CD4-positive, alpha-beta T cell (primary cell): ENCODE measurements at regions not wholly inside any gene's neighbourhood (a gene's known extent, or its start where the extent isn't known, plus 50 kb on each side); places are given as distances from the start of the nearest gene placed in this dataset.

Experiments used
- ATAC-seq: fragments of 200-7000 bp; cut with Tn5 transposase; one replicate; pipeline ENCODE4 v1.10.0; 2022; ENCODE audit warnings: mild to moderate bottlenecking; ENCODE audit not compliant: poor library complexity
- CTCF ChIA-PET: fragments of 350-600 bp; sonication (Branson Sonifier 250); formaldehyde crosslinking; loops from one replicate; lab custom pipeline; 2021; ENCODE audit warnings: antibody characterized with exemption, inconsistent platforms; lab: Charles Lee
- POLR2A ChIA-PET: fragments of 350-600 bp; sonication (Branson Sonifier 250); formaldehyde crosslinking; loops from one replicate; lab custom pipeline; 2021; ENCODE audit warnings: antibody characterized with exemption, inconsistent platforms; lab: Charles Lee
- DNase-seq, 14 experiments: peaks; one replicate each; pipeline ENCODE4 v3.0.0-alpha.2; 2013 to 2020; ENCODE audit warnings: mixed read lengths in 2 of 14
- H3K27ac ChIP-seq, 2 donors: one replicate each; pipeline versions ENCODE4 v1.5.1 to v1.7.0; 2013; ENCODE audit warnings: low read length in 2 of 2, low read depth in 1 of 2, mild to moderate bottlenecking in 1 of 2
- H3K27me3 ChIP-seq, 2 experiments: 1 replicate in 1 of 2; 2 replicates in 1 of 2; pipeline versions ENCODE4 v1.6.1 to v1.7.0; 2013; ENCODE audit warnings: low read length in 2 of 2, control low read depth in 1 of 2, mild to moderate bottlenecking in 1 of 2, moderate library complexity in 1 of 2; ENCODE audit not compliant: insufficient read depth in 2 of 2, control insufficient read depth in 1 of 2
- H3K36me3 ChIP-seq: one replicate; pipeline ENCODE4 v1.6.1; 2013; ENCODE audit warnings: low read length, control low read depth; ENCODE audit not compliant: insufficient read depth
- H3K4me1 ChIP-seq: one replicate; pipeline ENCODE4 v1.6.1; 2013; ENCODE audit warnings: low read length, control low read depth; ENCODE audit not compliant: insufficient read depth
- H3K4me3 ChIP-seq: one replicate; pipeline ENCODE4 v1.5.1; 2013; ENCODE audit warnings: mild to moderate bottlenecking, low read length, moderate library complexity
- H3K9me3 ChIP-seq, 2 experiments: 1 replicate in 1 of 2; 2 replicates in 1 of 2; pipeline versions ENCODE4 v1.6.1 to v1.7.0; 2013; ENCODE audit warnings: low read length in 2 of 2, mild to moderate bottlenecking in 2 of 2, control low read depth in 1 of 2, moderate library complexity in 1 of 2; ENCODE audit not compliant: control insufficient read depth in 1 of 2, insufficient read depth in 1 of 2
- H3K27ac Mint-ChIP-seq: one replicate; pipeline ENCODE4 v1.8.0; 2020; ENCODE audit warnings: mixed read lengths
- H3K27me3 Mint-ChIP-seq: one replicate; pipeline ENCODE4 v1.8.0; 2021; ENCODE audit warnings: mixed read lengths
- H3K36me3 Mint-ChIP-seq: one replicate; pipeline ENCODE4 v1.8.0; 2021; ENCODE audit warnings: low read depth, mixed read lengths
- H3K4me1 Mint-ChIP-seq: one replicate; pipeline ENCODE4 v1.8.0; 2021; ENCODE audit warnings: low read depth, mixed read lengths
- H3K4me3 Mint-ChIP-seq: one replicate; pipeline ENCODE4 v1.8.0; 2020; ENCODE audit warnings: mild to moderate bottlenecking, mixed read lengths
- H3K9me3 Mint-ChIP-seq: one replicate; pipeline ENCODE4 v1.8.0; 2020; ENCODE audit warnings: mixed read lengths
- intact Hi-C, 2 experiments: fragments of 100-400 bp; cut with DNase I in 1 of 2; cut with micrococcal nuclease in 1 of 2; formaldehyde crosslinking; loops; one replicate each; pipeline versions ENCODE4 v1.15.1 to v1.9.0; 2023 to 2025; cut with DNase I, micrococcal nuclease
- TF ChIP-seq, protein P1 (sequence below): fragments of 200-600 bp; IDR thresholded peaks from one replicate; pipeline ENCODE4 v1.8.0; 2022; ENCODE audit warnings: antibody characterized with exemption, mild to moderate bottlenecking

DNA sequence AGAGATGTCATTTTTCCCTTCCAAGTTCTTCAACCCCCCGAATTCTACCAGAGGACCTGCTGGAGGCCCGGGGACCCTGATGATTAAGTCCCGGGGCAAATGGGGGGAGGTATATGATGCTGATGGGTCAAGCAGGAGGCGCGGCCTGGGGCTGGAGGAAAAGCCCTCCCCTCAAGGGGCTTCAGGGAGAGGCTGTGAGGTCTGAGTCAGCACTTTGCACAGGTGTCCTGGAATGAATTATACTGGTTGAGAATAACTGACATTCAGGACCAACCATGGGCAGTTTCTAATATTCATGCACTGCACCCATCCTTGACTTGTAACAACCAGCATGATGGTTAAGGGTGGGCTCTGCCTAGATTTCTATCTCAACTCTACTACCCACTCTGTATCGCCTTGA, 146.8 kb upstream of the SYT13 start:
- ChIA-PET POLR2A (no interaction called here), CTCF (no interaction called here)
- Histone ChIP-seq H3K27ac (no peak overlapping the region), H3K9me3 (no peaks in the 10 kb centered on the region), H3K4me3 (no peak overlapping the region), H3K27me3 (no peaks in the 10 kb centered on the region), H3K36me3 (no peaks in the 10 kb centered on the region), H3K4me1 (no peaks in the 10 kb centered on the region)
- H3K27ac Mint-ChIP-seq: no peak overlapping the region
- intact Hi-C loops: no loop called here
- H3K27me3 Mint-ChIP-seq: peaks cover 44% of the 10 kb centered on the region
- H3K9me3 Mint-ChIP-seq: no peaks in the 10 kb centered on the region
- no peak overlapping the region for H3K4me3 Mint-ChIP-seq
- H3K36me3 Mint-ChIP-seq: no peaks in the 10 kb centered on the region
- DNase-seq: no peak
- ATAC-seq: no peak
- TF ChIP-seq, protein P1, sequence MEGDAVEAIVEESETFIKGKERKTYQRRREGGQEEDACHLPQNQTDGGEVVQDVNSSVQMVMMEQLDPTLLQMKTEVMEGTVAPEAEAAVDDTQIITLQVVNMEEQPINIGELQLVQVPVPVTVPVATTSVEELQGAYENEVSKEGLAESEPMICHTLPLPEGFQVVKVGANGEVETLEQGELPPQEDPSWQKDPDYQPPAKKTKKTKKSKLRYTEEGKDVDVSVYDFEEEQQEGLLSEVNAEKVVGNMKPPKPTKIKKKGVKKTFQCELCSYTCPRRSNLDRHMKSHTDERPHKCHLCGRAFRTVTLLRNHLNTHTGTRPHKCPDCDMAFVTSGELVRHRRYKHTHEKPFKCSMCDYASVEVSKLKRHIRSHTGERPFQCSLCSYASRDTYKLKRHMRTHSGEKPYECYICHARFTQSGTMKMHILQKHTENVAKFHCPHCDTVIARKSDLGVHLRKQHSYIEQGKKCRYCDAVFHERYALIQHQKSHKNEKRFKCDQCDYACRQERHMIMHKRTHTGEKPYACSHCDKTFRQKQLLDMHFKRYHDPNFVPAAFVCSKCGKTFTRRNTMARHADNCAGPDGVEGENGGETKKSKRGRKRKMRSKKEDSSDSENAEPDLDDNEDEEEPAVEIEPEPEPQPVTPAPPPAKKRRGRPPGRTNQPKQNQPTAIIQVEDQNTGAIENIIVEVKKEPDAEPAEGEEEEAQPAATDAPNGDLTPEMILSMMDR: no peak
- H3K4me1 Mint-ChIP-seq: no peaks in the 10 kb centered on the region

DNA sequence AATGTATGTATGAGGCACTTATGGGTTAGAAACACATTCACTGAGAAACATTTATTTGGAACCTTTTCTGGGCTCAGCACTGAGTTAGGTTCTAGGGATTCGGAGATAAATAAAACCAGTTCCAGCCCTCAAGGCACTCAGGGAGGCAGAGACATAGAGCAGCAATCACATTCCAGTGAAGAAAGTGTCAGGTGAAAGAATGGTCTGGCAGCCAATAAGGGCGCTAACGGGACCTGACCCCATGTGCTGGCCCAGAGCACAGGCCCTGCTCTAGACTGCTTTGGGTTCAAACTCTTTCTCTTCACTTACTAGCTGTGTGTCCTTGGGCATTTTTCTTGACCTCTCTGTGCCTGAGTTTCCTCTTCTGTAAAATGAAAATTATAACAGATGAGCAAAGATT, 146.0 kb upstream of the SYT13 start:
- Mint-ChIP-seq H3K36me3 (no peaks in the 10 kb centered on the region), H3K4me1 (no peaks in the 10 kb centered on the region), H3K9me3 (no peaks in the 10 kb centered on the region), H3K27ac (no peak overlapping the region), H3K27me3 (peaks cover 44% of the 10 kb centered on the region), H3K4me3 (no peak overlapping the region)
- CTCF ChIA-PET: no interaction called here
- Histone ChIP-seq H3K27me3 (no peaks in the 10 kb centered on the region), H3K4me1 (no peaks in the 10 kb centered on the region), H3K27ac (no peak overlapping the region), H3K9me3 (no peaks in the 10 kb centered on the region), H3K36me3 (no peaks in the 10 kb centered on the region), H3K4me3 (no peak overlapping the region)
- no peak for ATAC-seq
- TF ChIP-seq, protein P1: no peak
- POLR2A ChIA-PET: no interaction called here
- no peak for DNase-seq
- intact Hi-C loops: no loop called here

DNA sequence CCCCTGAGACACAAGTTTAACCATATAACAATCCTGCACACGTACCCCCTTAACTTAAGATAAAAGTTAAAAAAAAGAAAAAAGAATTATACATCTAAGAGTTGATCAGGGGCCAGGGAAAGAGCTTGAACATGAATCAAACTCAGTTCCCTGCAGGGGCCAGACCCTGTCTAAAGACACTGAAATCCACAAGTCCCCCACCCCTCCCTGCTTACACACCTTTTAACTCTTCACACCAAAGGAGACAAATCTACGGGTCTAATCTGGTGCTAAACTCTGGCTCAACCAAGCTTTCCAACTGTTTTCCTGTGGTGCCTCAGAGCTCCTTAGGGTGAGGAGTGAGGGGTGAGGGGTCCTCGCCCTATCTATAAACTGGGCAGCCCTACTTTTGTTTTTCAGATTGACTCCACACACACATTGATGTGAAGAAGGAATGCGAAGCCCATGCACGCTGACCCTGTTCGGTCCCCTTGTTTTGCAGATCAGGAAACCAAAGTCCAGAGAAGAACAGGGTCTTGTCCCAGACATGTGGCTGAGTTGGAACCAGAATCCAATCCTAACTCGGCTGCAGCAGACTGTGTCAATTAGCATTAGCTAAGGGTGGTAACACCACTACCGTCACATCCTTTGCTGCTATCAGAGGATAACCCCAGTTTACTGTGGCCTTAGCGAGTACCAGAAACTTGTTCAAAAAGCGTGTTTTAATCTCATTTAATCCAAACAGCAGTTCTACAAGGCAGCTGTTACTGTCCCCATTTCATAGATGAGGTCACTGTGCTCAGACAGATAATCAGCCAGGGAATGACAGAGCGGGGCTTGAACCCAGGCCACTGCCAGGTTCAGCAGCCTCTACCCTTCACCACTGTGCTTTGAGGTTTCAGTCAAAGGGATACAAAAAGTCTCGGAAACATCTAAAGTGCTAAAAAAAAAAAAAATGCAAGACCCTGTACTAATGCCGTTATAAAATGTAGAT, 145.2 kb upstream of the SYT13 start:
- Mint-ChIP-seq H3K27me3 (peaks cover 43% of the 10 kb centered on the region), H3K27ac (no peak overlapping the region), H3K36me3 (no peaks in the 10 kb centered on the region), H3K9me3 (no peaks in the 10 kb centered on the region), H3K4me3 (no peak overlapping the region), H3K4me1 (no peaks in the 10 kb centered on the region)
- ChIA-PET POLR2A (no interaction called here), CTCF (no interaction called here)
- no peaks in the 10 kb centered on the region for H3K36me3 ChIP-seq
- no peaks in the 10 kb centered on the region for H3K4me1 ChIP-seq
- DNase-seq (no peak), ATAC-seq (no peak)
- TF ChIP-seq, protein P1: no peak
- no peaks in the 10 kb centered on the region for H3K9me3 ChIP-seq
- no peaks in the 10 kb centered on the region for H3K27me3 ChIP-seq
- intact Hi-C loops: no loop called here
- H3K4me3 ChIP-seq: no peak overlapping the region
- no peak overlapping the region for H3K27ac ChIP-seq
